ENCODE measurements at regions not wholly inside any gene's neighbourhood (a gene's known extent, or its start where the extent isn't known, plus 50 kb on each side); places are given as distances from the start of the nearest gene placed in this dataset.
"Not testable (repeated sequence)": the region's sequence is repeated elsewhere in the genome, so short reads cannot be mapped to it uniquely, and the experiment has no call there.

GRCh38 chr2:124967325-124967724, 942.2 kb downstream of the CNTNAP5 start:
- DNase-seq = no peak

GRCh38 chr2:124970030-124970429, 944.9 kb downstream of the CNTNAP5 start:
- DNase-seq = no peak

- DNase-seq = no peak
Measured at GRCh38 chr2:124973396-124973795, 948.3 kb downstream of the CNTNAP5 start.

GRCh38 chr2:124975224-124975623, 950.1 kb downstream of the CNTNAP5 start:
- DNase-seq = no peak

- DNase-seq = no peak
Measured at GRCh38 chr2:124975648-124976047, 950.6 kb downstream of the CNTNAP5 start.

- DNase-seq = no peak
Measured at GRCh38 chr2:124978597-124978996, 953.5 kb downstream of the CNTNAP5 start.

- DNase-seq = no peak
Measured at GRCh38 chr2:124983595-124983994, 958.5 kb downstream of the CNTNAP5 start.

GRCh38 chr2:124985270-124985669, 960.2 kb downstream of the CNTNAP5 start:
- no peak for DNase-seq

- DNase-seq = no peak
Measured at GRCh38 chr2:124986136-124986535, 961.0 kb downstream of the CNTNAP5 start.

- DNase-seq = not testable (repeated sequence)
Measured at GRCh38 chr2:124986870-124987269, 961.8 kb downstream of the CNTNAP5 start.

- DNase-seq = not testable (repeated sequence)
Measured at GRCh38 chr2:124987436-124987835, 962.3 kb downstream of the CNTNAP5 start.

GRCh38 chr2:124988111-124988510, 963.0 kb downstream of the CNTNAP5 start:
- DNase-seq = no peak

GRCh38 chr2:124988794-124989193, 963.7 kb downstream of the CNTNAP5 start:
- no peak for DNase-seq

- DNase-seq = no peak
Measured at GRCh38 chr2:124993809-124994208, 968.7 kb downstream of the CNTNAP5 start.

GRCh38 chr2:124995185-124995912, 970.3 kb downstream of the CNTNAP5 start:
- no peak for DNase-seq

- DNase-seq = no peak
Measured at GRCh38 chr2:124996406-124996805, 971.3 kb downstream of the CNTNAP5 start.

- no peak for DNase-seq
Measured at GRCh38 chr2:124999906-125000305, 974.8 kb downstream of the CNTNAP5 start.

GRCh38 chr2:125004106-125004800, 979.2 kb downstream of the CNTNAP5 start:
- DNase-seq = no peak

- no peak for DNase-seq
Measured at GRCh38 chr2:125006676-125007075, 981.6 kb downstream of the CNTNAP5 start.

- not testable (repeated sequence) for DNase-seq
Measured at GRCh38 chr2:125028721-125029120, 1003.6 kb downstream of the CNTNAP5 start.

- no peak for DNase-seq
Measured at GRCh38 chr2:125033871-125034270, 1008.8 kb downstream of the CNTNAP5 start.

GRCh38 chr2:125037135-125037653, 1012.1 kb downstream of the CNTNAP5 start:
- DNase-seq = no peak

GRCh38 chr2:125041846-125042245, 1016.8 kb downstream of the CNTNAP5 start:
- no peak for DNase-seq

GRCh38 chr2:125042727-125043126, 1017.6 kb downstream of the CNTNAP5 start:
- DNase-seq = no peak
